Gastroesophageal sphincter (tissue), 4 donors: ENCODE measurements at regions not wholly inside any gene's neighbourhood (a gene's known extent, or its start where the extent isn't known, plus 50 kb on each side); places are given as distances from the start of the nearest gene placed in this dataset.

Experiments
- ATAC-seq: fragments of 150-250 bp; one replicate; pipeline ENCODE4 v1.9.1; 2016; ENCODE audit warnings: mild to moderate bottlenecking, moderate library complexity
- H3K27ac ChIP-seq, 4 donors: fragments of 200-600 bp; sonication (generic) in 3 of 4; 1 replicate in 3 of 4; 2 replicates in 1 of 4; pipeline ENCODE4 v1.5.1; 2016 to 2019
- H3K27me3 ChIP-seq: fragments of 200-600 bp; sonication (generic); one replicate; pipeline ENCODE4 v1.5.1; 2019
- H3K36me3 ChIP-seq, 2 donors: fragments of 200-600 bp; sonication (generic); one replicate each; pipeline ENCODE4 v1.5.1; 2019; ENCODE audit warnings: control low read depth in 1 of 2
- H3K4me1 ChIP-seq, 3 donors: fragments of 200-600 bp; sonication (generic); 1 replicate in 2 of 3; 2 replicates in 1 of 3; pipeline ENCODE4 v1.5.1; 2016 to 2019; ENCODE audit warnings: control low read depth in 2 of 3
- H3K4me3 ChIP-seq, 2 donors: fragments of 200-600 bp; sonication (generic); one replicate each; pipeline ENCODE4 v1.5.1; 2019; ENCODE audit warnings: mild to moderate bottlenecking in 1 of 2, moderate library complexity in 1 of 2
- H3K9me3 ChIP-seq, 3 donors: fragments of 200-600 bp; sonication (generic); one replicate each; pipeline ENCODE4 v1.5.1; 2017 to 2019; ENCODE audit warnings: control low read depth in 2 of 3
- EP300 ChIP-seq: sonication (generic); formaldehyde crosslinking; IDR thresholded peaks from one replicate; pipeline ENCODE4 v1.6.1; 2017; ENCODE audit warnings: antibody characterized with exemption, mild to moderate bottlenecking
- POLR2A ChIP-seq, 2 donors: fragments of 450-650 bp; IDR thresholded peaks; one replicate each; pipeline ENCODE4 v1.6.1; 2017; ENCODE audit warnings: antibody characterized with exemption in 2 of 2, mild to moderate bottlenecking in 2 of 2, moderate library complexity in 1 of 2
- POLR2AphosphoS5 ChIP-seq: sonication (generic); formaldehyde crosslinking; IDR thresholded peaks from one replicate; pipeline ENCODE4 v1.6.1; 2017; ENCODE audit warnings: antibody characterized with exemption
- whole genome bisulfite sequencing, 2 donors: methylation state at CpG; one replicate each; pipeline ENCODE4 v1.1.5; 2018; ENCODE audit warnings: low coverage in 1 of 2; 5-methylcytosine and 5-hydroxymethylcytosine counted together
- TF ChIP-seq, protein P1 (sequence below), 4 experiments: fragments of 200-600 bp in 2 of 4; fragments of 450-650 bp in 2 of 4; sonication (generic) in 1 of 4; IDR thresholded peaks; one replicate each; pipeline ENCODE4 v1.5.1; 2017 to 2019; ENCODE audit warnings: antibody characterized with exemption in 4 of 4, mild to moderate bottlenecking in 2 of 4, moderate library complexity in 2 of 4

DNA sequence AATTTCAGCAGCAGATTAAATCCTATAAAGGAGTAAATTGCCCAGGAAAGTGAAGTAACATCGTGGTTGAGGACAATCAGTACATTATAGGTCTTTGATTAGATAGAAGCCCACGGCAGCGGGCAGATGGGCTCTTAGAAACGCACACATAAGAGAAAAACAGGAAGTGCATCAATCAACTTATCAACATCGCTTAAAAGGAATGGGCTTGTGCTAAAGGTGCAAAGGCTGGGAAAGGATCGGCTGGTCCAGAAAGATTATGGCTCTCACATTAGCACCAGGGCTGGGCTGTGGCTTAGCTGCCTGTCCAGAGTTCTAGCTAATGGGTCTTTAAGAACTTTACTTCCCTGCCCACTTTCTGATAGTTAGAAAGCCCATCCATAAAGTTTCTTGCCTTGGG, 292.0 kb upstream of the TNRC6C start:
- no peak for TF ChIP-seq POLR2AphosphoS5
- WGBS, 2 donors = 10 to 34% methylated on average over 6 of the region's 6 CpGs
- no peaks in the 10 kb centered on the region for H3K9me3 ChIP-seq
- no peak for ATAC-seq
- H3K27me3 ChIP-seq = no peaks in the 10 kb centered on the region
- H3K36me3 ChIP-seq = no peaks in the 10 kb centered on the region
- H3K4me3 ChIP-seq = no peak overlapping the region
- H3K27ac ChIP-seq = no peak overlapping the region
- peaks cover 0 to 11% (median 3%) of the 10 kb centered on the region in 3 donors for H3K4me1 ChIP-seq

DNA sequence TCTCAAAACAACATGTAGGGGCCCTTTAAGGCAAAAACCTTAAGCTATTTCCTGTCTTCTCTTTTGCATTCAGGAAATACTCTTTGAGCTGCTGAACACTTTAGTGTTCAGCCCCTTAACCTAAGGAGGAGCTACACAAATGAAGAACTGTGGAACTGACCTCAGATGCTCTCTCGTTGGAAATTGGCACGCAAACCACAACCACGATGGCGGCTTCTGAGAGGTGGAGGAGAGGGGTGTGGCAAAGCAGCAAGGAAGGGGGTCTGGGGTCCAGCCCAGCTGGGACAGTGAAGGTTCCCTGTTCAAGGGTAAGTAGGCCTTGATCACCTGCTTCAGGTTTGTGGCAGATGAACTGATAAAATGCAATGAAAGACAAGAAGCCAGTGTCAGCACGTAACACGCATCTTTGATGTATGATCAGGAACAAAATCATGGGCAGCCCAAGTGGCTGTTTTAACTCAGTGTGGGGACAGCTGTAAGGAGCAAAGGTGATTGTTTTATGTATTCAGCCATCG, 291.6 kb upstream of the TNRC6C start:
- 47 to 82% methylated on average over 5 to 7 of the region's 7 CpGs for WGBS, 2 donors
- no peaks in the 10 kb centered on the region for H3K27me3 ChIP-seq
- no peak overlapping the region for H3K27ac ChIP-seq
- H3K9me3 ChIP-seq = no peaks in the 10 kb centered on the region
- ATAC-seq = no peak
- H3K4me1 ChIP-seq = peaks cover 0 to 11% (median 3%) of the 10 kb centered on the region in 3 donors
- no peak overlapping the region for H3K4me3 ChIP-seq
- TF ChIP-seq, protein P1, sequence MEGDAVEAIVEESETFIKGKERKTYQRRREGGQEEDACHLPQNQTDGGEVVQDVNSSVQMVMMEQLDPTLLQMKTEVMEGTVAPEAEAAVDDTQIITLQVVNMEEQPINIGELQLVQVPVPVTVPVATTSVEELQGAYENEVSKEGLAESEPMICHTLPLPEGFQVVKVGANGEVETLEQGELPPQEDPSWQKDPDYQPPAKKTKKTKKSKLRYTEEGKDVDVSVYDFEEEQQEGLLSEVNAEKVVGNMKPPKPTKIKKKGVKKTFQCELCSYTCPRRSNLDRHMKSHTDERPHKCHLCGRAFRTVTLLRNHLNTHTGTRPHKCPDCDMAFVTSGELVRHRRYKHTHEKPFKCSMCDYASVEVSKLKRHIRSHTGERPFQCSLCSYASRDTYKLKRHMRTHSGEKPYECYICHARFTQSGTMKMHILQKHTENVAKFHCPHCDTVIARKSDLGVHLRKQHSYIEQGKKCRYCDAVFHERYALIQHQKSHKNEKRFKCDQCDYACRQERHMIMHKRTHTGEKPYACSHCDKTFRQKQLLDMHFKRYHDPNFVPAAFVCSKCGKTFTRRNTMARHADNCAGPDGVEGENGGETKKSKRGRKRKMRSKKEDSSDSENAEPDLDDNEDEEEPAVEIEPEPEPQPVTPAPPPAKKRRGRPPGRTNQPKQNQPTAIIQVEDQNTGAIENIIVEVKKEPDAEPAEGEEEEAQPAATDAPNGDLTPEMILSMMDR (IDR thresholded peaks at IDR 0.05) = no peak
- TF ChIP-seq POLR2A (IDR thresholded peaks at IDR 0.05) (no peak), POLR2AphosphoS5 (no peak), EP300 (no peak)
- H3K36me3 ChIP-seq = no peaks in the 10 kb centered on the region

DNA sequence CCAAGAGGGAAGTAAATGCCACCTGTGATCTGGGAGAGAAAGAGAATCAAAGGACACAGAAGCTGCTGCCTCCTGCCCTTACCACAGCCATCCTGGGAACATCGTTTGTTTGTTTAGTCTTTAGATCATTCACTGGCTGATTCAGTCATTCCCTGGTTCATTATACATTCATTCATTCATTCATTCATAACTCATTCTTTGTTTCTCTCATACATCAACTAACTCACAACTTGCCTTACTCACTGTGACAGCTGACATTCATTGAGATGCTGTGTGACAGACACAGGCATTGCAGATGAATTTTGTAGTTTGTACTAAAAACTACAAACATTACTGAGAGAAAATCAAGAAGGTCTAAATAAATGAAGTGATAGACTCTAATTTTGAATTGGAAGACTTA, 291.0 kb upstream of the TNRC6C start:
- TF ChIP-seq EP300 (no peak), POLR2AphosphoS5 (no peak), POLR2A (IDR thresholded peaks at IDR 0.05) (no peak)
- TF ChIP-seq, protein P1 (IDR thresholded peaks at IDR 0.05) = no peak
- Histone ChIP-seq H3K9me3 (no peaks in the 10 kb centered on the region), H3K27me3 (no peaks in the 10 kb centered on the region), H3K36me3 (no peaks in the 10 kb centered on the region), H3K4me3 (no peak overlapping the region), H3K4me1 (peaks cover 0 to 11% (median 3%) of the 10 kb centered on the region in 3 donors), H3K27ac (no peak overlapping the region)
- 67 to 75% methylated on average over 1 of the region's 1 CpG for WGBS, 2 donors
- no peak for ATAC-seq

DNA sequence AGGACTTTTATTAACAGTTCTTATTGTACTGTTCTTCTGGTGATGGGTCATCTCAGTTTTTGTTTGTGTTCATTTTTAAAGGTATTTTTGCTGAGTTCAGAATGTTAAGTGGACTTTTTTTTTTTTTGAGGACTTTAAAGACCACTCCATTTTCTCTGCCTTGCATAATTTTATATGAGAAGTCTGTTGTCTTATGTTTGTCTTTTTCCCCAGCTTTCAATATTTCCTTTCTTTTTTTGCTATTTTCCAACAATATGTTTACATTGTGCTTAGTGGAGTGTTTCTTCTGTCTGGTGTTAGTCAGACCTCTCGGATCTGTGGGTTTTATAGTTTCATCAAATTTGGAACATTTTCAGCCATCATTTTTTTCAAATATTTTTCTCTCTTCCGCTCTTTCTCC, 290.0 kb upstream of the TNRC6C start:
- no peak for ATAC-seq
- Histone ChIP-seq H3K4me1 (peaks cover 0 to 11% (median 3%) of the 10 kb centered on the region in 3 donors), H3K4me3 (no peak overlapping the region), H3K36me3 (no peaks in the 10 kb centered on the region), H3K9me3 (no peaks in the 10 kb centered on the region), H3K27ac (no peak overlapping the region), H3K27me3 (no peaks in the 10 kb centered on the region)
- 70 to 86% methylated on average over 2 of the region's 2 CpGs for WGBS, 2 donors
- TF ChIP-seq EP300 (no peak), POLR2A (IDR thresholded peaks at IDR 0.05) (no peak), POLR2AphosphoS5 (no peak)
- TF ChIP-seq, protein P1 (IDR thresholded peaks at IDR 0.05) = no peak

DNA sequence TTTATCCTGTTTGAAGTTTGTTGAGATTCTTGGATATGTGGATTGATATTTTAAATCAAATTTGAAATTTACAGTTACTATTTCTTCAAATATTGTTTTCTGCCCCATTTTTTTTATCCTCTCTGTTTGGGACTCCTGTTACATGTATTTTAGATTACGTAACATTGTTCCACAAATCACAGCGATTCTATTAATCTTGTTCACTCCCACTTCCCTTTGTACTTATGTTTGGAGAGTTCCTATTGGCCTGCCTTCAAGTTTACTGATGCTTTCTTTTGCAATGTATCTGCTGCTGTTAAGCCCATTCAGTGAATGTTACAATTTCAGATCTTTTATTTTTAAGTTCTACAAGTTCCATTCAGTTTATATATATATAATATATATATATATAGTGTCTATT, 288.3 kb upstream of the TNRC6C start:
- TF ChIP-seq EP300 (no peak), POLR2AphosphoS5 (no peak), POLR2A (IDR thresholded peaks at IDR 0.05) (no peak)
- TF ChIP-seq, protein P1 (IDR thresholded peaks at IDR 0.05) = no peak
- no peak overlapping the region for H3K27ac ChIP-seq
- no peak overlapping the region for H3K4me3 ChIP-seq
- no peaks in the 10 kb centered on the region for H3K9me3 ChIP-seq
- no peaks in the 10 kb centered on the region for H3K36me3 ChIP-seq
- ATAC-seq = no peak
- H3K27me3 ChIP-seq = no peaks in the 10 kb centered on the region
- H3K4me1 ChIP-seq = peaks cover 0 to 11% (median 3%) of the 10 kb centered on the region in 3 donors
- WGBS, 2 donors = 80 to 86% methylated on average over 2 of the region's 2 CpGs
